ENCODE measurements at regions not wholly inside any gene's neighbourhood (a gene's known extent, or its start where the extent isn't known, plus 50 kb on each side); places are given as distances from the start of the nearest gene placed in this dataset.

- no peak for DNase-seq (ENCODE audit: low read depth)
Measured at GRCh38 chr16:56090076-56090475, 101.2 kb upstream of the GNAO1 start.

DNA sequence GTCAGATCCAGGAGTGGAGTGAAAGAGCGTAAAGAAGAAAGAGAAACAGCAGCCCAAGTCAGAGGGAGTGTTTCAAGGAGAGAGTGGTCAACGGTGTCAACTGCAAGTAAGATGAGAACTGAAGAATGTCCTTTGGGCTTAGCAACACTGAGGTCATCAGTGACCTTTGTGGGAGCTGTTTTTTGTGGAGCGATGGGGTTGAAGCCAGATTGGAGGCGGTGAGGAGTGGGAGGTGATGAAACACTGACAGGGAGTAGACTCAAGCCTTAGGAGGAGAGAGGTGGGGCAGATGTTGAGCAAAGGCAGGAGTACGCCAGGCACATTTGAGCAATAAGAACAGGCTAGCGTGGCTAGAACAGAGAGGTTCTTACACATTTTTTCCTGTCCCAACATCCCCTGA lies 103.7 kb upstream of the GNAO1 start:
- DNase-seq (ENCODE audit: low read depth): no peak

GRCh38 chr16:56081371-56081770 lies 109.9 kb upstream of the GNAO1 start:
- no peak for DNase-seq (ENCODE audit: low read depth)

DNA sequence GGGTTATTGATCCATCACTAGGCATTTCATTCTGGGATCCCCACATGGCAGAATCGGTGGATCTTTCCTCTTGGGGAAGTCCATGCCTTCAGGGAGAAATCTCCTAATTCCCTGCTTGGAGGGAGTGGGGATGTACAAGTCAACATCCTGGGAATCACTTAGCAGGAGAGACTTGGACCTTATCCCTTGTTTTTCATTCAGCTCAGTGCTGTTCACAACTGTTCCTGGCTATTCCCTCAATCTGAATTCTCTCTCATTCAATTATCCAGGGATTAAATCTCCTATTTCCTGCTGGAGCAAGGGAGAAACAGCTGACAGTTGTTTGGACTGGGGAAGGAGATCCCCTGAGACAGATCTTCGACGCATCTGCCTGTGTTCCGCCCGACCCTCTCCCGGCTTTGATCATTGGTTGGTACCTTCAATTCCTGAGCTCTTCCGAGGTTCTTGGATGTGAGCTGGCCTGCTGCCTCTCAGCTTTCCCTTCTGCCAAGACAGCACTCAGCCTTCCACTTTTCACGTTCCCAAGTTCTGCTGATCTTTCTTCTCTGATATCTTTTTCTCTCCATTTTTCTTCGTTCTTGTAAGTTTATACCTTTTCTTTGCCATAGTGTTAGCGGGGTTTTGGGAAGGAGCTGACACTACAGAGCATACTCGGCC lies 115.4 kb upstream of the GNAO1 start:
- no peak for DNase-seq (ENCODE audit: low read depth)

DNA sequence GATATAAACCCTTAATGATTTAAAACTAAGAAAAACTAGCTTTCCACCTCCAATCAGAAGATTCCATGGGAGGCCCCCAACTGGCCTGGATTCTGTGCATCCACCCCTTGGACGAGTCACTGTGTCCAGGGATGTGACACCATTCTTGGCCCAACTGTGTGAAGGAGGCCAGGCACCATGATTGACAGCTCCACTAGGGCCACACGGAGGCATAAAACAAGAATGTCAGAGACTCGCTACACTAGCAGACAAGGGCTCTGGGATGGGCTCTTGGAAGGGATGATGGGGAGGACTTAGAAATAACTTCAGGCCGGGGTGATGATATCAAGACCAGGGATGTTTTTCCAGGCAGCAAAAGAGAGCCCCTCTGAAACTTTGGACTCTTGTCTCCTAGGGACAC lies 117.8 kb upstream of the GNAO1 start:
- DNase-seq (ENCODE audit: low read depth): no peak

DNA sequence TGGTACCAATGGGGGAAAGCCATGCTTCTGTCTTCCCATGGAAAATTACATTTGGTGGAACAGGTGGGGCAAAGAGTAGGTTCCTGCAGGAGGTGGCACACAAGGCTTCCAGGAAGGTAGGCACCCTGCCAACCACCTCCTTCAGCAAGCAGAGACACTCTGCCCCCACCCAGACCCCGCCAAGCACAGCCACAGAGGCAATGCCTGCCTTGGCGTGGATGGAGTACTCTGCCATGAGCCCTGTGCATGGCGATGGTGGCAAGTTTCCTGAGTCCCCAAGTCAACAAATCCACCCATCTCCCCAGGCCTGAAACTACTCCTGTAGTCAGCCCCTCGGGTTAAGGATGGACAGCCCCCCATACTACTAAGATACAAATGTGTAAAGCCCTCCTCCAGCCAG lies 119.2 kb upstream of the GNAO1 start:
- DNase-seq (ENCODE audit: low read depth): no peak

DNA sequence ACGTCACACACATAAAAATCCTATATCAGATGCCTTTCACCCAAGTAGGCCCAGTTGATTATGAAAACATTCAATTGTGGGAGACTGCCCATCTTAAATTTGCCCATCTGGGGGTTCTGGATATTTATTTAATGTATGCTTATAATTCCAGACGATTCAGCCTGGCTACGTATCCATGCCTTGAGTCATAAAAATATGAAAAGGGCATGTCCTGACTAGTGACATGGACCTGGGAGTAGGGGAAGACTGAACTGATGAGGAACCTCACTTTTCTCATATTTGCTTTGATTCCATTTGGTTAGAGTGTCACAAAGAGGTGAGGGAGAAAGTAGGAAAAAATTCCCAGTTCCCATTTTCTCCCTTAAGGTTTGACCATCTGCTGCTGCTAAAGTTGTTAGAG lies 122.5 kb upstream of the GNAO1 start:
- DNase-seq (ENCODE audit: low read depth): no peak

- no peak for DNase-seq (ENCODE audit: low read depth)
Measured at GRCh38 chr16:56068314-56068713, 123.0 kb upstream of the GNAO1 start.

DNA sequence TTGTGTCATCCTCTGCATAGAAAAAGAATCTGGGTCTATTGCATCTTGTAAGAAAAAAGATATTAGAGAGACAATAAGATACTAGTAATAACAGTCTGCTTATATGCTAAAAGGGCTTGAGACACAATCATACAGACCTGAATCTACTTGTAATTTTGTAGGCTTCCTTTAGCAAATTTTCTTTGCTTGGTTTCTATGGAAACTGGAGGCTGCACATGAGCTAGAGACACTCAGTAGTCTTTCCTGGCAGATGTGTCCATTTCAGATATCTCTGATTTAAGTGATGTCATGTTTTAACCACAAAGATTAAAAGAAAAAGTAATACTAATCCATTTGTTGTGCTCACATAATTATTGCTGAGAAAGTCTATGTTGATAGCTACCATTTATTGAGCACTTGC lies 123.9 kb upstream of the GNAO1 start:
- no peak for DNase-seq (ENCODE audit: low read depth)

- no peak for DNase-seq (ENCODE audit: low read depth)
Measured at GRCh38 chr16:56066617-56067016, 124.7 kb upstream of the GNAO1 start.

DNA sequence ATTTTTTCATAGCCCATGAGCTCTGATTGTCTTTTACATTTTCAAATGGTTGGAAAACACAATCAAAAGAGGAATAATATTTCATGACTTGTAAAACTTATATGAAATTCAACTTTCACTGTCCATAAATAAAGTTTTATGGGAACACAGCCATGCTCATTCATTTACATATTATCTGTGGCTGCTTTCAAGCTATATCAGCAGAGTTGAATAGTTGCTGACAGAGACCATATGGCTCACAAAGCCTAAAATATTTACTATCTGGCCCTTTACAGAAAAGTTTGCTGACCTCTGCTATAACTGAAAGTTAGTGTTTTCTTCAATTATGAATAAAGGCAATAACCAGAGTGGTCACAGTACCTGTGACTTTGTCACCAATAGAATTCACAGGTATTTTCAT lies 128.2 kb upstream of the GNAO1 start:
- DNase-seq (ENCODE audit: low read depth): no peak

DNA sequence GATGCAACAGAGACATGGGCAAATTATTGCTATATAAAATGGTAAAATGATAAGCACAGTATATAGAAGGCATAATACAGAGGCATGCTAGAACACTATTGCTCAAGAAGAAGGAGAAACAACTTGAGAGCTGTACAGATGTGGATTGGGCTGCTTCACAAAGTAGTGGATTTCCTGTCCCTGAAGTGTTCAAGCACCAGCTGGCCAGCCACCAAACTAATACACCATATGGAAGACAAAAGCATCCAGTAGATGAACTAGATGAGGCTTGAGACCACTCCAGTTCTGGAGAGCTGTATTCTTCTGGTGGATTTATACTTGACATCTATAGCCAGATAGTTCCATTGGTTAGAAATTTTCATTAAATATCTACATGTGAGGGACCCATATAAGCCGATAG lies 134.1 kb upstream of the GNAO1 start:
- no peak for DNase-seq (ENCODE audit: low read depth)

- DNase-seq (ENCODE audit: low read depth): no peak
Measured at GRCh38 chr16:56050916-56051315, 140.4 kb upstream of the GNAO1 start.

- DNase-seq (ENCODE audit: low read depth): no peak
Measured at GRCh38 chr16:56048425-56049105, 142.7 kb upstream of the GNAO1 start.

DNA sequence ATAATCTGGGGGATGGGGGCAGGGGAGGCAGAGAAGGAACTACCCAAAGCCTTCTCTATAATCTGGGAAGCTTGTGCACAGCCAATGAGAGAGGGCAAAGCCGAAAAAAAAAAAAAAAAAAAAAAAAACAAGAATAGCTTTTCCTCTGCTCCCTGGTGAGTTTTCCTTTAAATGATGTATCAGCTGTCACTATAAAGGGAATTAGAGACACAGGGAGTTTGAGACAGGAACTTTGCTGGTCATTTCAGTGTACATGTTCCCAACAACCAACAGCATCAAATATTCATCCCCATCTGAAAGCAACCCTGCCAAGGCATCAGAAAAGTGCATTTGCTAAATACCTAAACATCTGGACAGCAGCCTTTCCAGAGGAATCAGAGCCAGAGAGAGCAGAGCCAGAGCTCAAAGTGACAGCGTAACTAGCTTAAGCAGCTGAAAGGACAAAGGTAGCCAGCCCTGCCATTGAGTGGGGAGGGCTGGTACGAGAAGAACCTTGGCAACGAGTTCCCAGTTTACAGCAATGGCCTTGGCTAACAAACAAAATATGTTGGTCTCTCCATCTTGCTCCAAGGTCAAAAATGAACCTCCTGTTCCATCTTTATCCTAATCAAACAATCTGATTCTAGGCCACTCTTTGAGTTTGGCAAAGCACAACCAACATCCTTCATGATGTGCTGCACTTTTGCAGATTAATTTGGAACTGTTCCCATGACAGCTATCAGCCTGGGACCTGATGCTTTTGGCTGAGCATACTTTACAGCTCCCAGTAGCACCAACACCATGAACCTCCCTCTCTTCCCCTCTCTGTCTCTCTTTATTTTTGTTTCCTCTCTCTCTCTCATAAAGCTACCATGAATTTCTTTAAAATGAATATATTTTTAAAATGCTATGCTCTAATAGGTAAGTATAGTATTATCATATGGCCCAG lies 143.7 kb upstream of the GNAO1 start:
- DNase-seq (ENCODE audit: low read depth): no peak

GRCh38 chr16:56042416-56042815 lies 148.9 kb upstream of the GNAO1 start:
- no peak for DNase-seq (ENCODE audit: low read depth)

DNA sequence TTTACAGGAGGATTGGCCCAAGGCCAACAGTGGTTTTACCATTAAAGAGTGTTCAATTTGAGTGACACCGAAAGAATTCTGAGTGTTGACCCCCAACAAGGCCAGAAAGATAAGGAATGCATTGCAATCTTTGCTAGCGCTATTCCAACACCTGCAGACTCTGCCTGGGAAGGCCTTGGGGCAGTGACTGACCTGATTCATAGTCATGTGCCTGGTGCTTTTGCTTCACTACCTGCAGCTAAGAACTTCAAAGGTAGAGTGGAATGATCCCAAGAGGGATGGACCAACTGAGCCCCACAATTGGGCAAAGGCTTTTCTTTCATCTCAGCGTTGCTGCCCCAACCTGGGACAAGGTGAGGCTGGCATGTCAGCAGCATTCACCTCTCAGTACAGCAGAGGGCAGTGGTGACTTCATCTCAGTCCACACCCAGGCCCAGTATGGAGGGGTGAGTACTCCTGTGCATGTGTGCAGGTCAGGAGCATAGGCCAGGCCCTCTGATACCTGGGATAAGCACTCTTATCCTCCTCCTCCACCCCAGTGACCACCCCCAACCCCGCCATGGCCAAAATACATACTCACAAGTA lies 149.6 kb upstream of the GNAO1 start:
- no peak for DNase-seq (ENCODE audit: low read depth)

DNA sequence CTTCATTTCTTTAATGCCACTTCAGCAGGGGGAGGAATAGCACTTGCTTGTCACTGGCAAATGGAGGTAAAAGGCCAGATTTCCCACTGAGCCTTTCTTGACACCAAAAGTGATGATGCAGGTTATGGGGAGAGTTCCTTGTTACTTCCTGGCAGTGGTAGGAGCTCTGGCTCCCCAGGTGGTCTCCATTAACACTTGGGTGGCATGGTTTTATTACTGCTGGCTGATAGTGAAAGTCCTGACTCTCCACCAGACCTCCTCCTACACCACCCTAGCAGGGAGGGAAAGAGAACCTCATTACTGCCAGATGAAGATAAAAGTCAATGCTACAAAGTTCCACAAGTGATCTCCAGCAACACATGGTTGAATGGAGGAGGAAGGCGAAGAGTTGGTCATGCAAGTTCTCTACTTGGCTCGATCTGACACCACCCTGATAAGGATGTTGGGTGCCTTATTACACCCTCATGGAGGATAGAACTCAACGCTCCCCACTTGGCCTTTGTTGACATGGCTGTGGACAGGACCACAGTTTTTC lies 152.7 kb upstream of the GNAO1 start:
- no peak for DNase-seq (ENCODE audit: low read depth)

DNA sequence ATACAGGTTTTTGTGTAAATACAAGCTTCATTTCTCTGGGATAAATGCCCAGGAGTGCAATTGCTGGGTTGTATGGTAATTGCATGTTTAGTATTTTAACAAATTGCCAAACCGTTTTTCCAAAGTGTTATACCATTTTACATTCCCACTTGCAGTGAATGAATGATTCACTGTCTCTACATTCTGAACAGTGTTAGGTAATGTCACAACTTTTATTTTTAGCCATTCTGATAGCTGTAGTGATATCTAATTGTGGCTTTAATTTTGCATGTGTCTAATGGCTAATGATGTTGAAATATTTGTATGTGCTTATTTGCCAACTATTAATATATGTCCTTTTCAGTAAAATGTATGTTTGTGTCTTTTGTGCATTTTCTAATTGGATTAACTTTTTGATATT lies 156.9 kb upstream of the CES5A start:
- DNase-seq (ENCODE audit: low read depth): no peak

DNA sequence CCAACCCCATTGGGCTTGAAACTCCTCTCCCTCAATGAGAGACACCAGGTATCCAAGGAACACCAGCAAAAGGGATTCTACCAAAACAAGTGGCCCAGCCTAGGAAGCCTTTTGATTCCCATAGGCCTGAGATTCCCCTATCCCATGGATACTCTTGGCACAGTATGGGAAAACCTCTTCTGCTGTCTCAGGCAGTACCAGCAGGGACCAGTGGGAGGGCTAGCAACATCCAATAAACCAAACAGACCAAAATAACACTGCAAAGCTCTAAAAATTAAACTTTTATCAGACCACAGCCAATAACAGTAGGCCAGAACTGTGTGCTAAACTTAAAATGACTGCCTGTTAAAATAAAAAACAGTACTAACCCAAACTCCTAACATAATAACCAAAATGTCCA lies 153.9 kb upstream of the CES5A start:
- no peak for DNase-seq (ENCODE audit: low read depth)

DNA sequence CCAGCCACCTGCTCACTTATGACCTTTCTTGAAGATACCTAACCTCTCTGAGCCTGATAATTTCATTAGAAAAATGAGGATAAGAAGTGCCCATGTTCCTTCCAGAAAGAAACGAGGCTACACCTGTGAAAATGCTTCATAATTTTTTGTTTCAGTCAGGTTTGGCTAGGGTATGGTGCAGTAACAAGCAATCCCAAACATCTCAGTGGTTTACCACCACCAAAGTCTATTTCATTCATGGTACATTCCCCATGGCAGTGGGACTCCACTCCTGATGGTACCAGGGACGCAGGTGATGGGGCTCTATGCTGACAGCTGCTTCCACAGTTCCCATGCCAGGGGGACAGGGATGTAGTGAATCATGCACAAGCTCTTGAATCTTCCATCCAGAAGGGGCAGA lies 147.6 kb upstream of the CES5A start:
- DNase-seq (ENCODE audit: low read depth): no peak

GRCh38 chr16:56019274-56019673 lies 144.1 kb upstream of the CES5A start:
- no peak for DNase-seq (ENCODE audit: low read depth)
